GM12874 (cell line): ENCODE measurements at regions not wholly inside any gene's neighbourhood (a gene's known extent, or its start where the extent isn't known, plus 50 kb on each side); places are given as distances from the start of the nearest gene placed in this dataset.

Source experiments
- TF ChIP-seq, protein P1 (sequence below): IDR thresholded peaks from 2 replicates; pipeline ENCODE4 v1.5.1; 2011; ENCODE audit warnings: low read depth, mild to moderate bottlenecking, control low read depth, low read length, moderate library complexity; ENCODE audit not compliant: insufficient read depth

GRCh38 chr12:47388712-47389111, 309.0 kb upstream of the AMIGO2 start:
- TF ChIP-seq, protein P1, sequence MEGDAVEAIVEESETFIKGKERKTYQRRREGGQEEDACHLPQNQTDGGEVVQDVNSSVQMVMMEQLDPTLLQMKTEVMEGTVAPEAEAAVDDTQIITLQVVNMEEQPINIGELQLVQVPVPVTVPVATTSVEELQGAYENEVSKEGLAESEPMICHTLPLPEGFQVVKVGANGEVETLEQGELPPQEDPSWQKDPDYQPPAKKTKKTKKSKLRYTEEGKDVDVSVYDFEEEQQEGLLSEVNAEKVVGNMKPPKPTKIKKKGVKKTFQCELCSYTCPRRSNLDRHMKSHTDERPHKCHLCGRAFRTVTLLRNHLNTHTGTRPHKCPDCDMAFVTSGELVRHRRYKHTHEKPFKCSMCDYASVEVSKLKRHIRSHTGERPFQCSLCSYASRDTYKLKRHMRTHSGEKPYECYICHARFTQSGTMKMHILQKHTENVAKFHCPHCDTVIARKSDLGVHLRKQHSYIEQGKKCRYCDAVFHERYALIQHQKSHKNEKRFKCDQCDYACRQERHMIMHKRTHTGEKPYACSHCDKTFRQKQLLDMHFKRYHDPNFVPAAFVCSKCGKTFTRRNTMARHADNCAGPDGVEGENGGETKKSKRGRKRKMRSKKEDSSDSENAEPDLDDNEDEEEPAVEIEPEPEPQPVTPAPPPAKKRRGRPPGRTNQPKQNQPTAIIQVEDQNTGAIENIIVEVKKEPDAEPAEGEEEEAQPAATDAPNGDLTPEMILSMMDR, result no peak

DNA sequence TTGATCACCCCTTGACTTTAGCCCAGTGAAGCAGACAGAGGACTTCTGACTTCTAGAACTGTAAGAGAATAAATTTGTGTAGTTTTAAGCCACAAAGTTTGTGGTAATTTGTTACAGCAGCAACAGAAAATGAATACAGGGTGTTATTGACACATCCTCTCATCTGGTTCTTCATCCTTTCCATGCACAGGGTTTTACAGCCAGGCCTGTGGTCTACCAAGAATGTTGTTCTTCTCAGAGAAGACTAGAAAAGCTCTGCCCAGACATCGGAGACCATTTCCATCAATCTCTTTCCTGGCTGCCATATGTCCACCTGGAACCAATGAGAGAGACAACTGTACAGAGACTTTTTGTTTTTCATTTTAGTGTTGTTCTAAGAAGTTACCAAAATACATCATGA, 308.2 kb upstream of the AMIGO2 start:
- TF ChIP-seq, protein P1, result no peak

DNA sequence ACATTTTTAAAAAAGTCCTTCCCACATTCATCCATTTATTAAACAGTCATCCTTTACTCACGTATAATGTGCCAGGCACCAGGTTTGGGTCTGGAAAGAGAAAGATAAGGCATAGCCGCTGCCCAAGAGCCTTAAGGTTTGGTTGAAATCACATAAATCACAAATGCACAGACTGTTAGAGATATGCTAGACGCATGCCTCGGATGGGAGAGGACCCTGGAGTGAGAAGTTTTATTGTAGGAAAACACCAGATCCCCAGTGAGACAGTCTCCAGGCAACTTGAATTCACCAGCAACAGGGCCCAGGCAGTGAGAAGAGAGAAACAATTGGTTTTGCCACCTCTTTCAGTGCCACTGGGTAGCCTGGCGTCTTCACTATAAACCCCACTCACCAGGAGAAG, 305.9 kb upstream of the AMIGO2 start:
- TF ChIP-seq, protein P1, result no peak

- TF ChIP-seq, protein P1, result no peak
Measured at GRCh38 chr12:47383942-47384341, 304.2 kb upstream of the AMIGO2 start.

DNA sequence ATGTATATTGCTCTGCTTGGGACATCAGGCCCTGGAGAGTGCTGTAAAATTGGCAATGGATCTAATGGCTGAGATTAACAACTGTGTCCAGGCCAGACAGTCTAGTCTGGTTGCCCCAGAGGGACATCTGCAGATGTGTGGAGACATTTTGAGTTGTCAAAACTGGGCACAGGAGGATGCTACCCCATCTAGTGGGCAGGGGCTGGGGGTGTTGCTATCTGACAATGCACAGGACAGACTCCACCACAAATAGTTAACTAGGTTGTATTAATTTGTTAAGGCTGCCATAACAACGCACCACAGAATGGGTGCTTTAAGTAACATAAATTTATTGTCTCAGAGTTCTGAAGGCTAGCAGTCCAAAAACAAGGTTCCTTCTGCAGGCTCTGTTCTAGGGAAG, 302.5 kb upstream of the AMIGO2 start:
- TF ChIP-seq, protein P1, result no peak

GRCh38 chr12:47378907-47379306, 299.1 kb upstream of the AMIGO2 start:
- TF ChIP-seq, protein P1, result no peak

DNA sequence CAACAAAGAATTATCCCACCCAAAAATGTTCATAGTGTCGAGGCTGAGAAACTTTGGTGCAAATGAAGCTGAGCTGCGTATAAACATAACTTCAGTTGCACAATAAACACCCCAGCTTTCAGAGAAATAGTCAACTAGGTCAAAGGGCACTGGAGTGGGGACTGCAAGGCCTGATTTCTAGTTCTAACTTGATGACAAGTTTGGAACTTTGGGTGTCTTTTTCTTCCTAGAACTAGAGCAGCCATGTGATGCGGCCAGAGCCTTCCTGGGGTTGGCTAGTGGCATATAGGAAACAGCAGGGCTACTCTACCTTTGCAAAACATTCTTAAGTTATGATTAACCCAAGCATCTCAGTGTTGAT, 298.4 kb upstream of the AMIGO2 start:
- TF ChIP-seq, protein P1, result no peak

DNA sequence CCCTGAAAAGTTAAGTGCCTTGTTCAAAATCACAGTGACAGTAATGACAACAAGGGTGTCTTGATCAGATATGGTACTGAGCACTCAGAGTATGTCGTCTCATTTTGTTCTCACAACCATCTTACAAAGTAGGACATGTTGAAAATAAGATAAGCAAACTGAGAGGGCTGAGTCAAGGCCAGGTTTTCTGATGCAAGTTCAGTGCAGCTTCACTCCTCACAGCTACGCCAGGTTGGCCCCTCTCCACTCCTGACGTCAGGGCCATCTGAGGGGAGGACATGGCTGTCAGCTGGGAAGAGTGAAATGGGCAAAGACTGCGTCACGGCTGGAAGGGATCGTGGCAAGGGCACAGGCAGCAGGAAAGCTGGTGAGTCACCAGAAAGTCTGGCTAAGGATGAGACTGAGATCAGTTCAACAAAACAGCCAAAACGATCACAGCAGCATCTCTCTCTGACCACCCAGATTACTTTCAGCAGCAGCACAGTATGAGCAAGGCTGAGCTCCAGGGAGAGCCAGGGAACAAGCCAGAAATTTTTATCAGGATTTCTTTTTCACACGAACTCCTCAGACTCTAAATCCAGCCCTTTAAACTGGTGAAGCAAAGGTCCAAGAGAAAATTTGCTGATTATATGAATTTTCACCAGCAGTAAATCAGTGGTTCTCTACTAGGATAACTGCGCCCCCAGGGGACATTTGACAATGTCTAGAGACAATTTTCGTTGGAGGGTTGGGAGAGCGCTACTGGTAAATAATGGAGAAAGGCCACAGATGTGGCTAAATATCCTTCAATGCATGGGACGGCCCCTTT, 297.9 kb upstream of the AMIGO2 start:
- TF ChIP-seq, protein P1, result no peak
